ENCODE measurements at regions not wholly inside any gene's neighbourhood (a gene's known extent, or its start where the extent isn't known, plus 50 kb on each side); places are given as distances from the start of the nearest gene placed in this dataset.

DNA sequence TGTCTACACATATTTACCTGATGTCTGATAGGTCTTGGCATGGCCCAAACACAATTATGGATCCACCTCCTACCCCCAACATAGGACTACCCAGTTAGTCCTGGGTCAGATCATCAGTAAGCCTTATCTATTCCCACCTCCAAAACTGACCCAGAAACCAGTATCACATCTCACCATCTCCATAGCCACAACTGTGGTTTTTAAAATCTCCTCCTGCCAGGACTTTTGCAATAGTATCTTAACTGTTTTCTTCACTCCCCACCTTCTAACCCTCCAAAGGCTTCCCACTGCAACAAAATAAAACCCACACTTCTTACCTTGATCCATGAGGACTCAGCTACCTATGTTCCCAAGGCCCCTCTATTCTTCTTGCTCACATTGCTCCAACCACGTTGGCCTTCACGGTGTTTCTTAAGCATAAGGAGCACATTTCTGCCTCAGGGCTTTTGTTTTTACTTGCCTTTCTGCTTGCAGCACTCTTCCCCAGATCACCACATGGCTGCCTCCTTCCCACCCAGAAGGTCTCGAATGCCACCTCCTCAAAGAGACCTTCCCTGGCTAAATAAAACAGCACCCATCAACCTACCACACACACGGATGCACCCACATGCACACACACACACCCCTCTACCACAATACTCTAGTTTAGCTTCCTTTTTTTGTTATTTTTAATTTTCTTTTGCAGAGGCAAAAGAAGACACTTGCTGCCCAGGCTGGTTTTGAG is 125.9 kb upstream of the SLC1A4 start:
- no peak for DNase-seq (ENCODE audit: low read depth, low spot score)
- in situ Hi-C loops (cut with HindIII; ENCODE audit: low sequenced_read_pairs) = no loop called here
- TF ChIP-seq, protein P1, sequence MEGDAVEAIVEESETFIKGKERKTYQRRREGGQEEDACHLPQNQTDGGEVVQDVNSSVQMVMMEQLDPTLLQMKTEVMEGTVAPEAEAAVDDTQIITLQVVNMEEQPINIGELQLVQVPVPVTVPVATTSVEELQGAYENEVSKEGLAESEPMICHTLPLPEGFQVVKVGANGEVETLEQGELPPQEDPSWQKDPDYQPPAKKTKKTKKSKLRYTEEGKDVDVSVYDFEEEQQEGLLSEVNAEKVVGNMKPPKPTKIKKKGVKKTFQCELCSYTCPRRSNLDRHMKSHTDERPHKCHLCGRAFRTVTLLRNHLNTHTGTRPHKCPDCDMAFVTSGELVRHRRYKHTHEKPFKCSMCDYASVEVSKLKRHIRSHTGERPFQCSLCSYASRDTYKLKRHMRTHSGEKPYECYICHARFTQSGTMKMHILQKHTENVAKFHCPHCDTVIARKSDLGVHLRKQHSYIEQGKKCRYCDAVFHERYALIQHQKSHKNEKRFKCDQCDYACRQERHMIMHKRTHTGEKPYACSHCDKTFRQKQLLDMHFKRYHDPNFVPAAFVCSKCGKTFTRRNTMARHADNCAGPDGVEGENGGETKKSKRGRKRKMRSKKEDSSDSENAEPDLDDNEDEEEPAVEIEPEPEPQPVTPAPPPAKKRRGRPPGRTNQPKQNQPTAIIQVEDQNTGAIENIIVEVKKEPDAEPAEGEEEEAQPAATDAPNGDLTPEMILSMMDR (IDR thresholded peaks at IDR 0.05; ENCODE audit: low read depth, low read length) = no peak
- H3K4me3 ChIP-seq (ENCODE audit: low read depth, low read length) = no peak overlapping the region

DNA sequence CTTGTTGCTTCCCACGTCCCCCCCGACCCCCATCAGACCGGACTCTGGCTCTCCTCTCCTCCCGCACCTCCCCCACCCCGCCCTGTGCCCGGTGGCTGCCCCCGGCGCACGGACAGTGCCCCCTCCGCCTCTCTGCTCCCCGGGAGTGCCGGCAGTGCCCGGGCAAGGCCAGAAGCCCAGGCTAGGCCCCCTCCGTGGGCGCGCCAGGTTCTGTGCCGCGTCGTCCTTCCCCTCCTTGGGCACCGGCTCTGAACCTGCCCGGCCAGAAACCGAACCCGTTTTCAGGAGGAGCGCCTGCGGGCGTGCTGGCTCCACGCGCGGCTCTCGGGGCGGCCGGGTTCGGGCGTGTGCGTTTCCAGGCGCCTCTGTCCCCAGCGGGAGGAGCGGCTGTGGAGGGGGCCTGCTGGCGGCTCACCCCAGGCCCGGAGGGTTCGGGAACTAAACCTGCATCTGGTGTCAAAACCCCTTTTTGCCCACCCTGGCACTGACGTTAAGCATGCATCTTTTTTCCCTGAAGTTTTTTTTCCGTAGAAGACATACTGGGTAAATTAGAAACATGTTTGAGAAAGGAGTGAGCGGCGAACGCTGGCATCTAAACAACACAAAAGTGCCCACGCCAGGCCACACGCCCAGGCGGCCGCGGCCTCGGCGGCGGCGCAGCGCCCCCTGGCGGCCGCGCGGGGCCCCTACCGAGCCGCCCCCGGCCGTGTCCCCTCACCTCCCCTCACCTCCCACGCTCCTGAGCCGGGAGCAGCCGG is 123.9 kb upstream of the SLC1A4 start:
- peak overlapping the region; percentile 45 for H3K4me3 ChIP-seq (ENCODE audit: low read depth, low read length)
- in situ Hi-C loops (cut with HindIII; ENCODE audit: low sequenced_read_pairs) = no loop called here
- DNase-seq (ENCODE audit: low read depth, low spot score) = peak; percentile 51
- TF ChIP-seq, protein P1 (IDR thresholded peaks at IDR 0.05; ENCODE audit: low read depth, low read length) = peak; percentile 46

DNA sequence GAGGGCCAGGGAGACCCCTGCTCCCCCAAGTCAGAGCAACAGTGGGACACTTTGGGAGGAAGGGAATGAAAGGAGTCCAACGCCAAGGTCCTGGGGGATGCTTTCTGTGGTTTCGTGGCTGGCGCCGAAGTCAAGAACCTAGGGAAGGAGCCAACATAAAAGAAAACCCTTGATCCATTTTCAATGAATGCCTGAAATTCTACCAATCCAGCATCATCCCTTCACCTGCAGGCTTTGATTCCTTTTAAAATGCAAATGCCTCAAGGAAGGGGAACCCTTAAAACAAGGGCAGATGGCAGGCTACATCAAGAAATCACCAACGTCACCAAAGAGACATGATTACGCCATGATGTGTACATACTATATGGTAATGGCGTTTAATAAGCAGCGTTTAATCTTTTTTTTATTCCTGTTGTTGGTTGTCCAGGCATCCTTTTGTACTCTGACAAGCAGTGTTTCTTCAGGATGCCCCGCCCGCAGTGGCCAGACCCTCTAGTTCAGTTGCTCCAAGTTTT is 123.3 kb upstream of the SLC1A4 start:
- no peak for DNase-seq (ENCODE audit: low read depth, low spot score)
- in situ Hi-C loops (cut with HindIII; ENCODE audit: low sequenced_read_pairs) = no loop called here
- no peak overlapping the region for H3K4me3 ChIP-seq (ENCODE audit: low read depth, low read length)
- TF ChIP-seq, protein P1 (IDR thresholded peaks at IDR 0.05; ENCODE audit: low read depth, low read length) = no peak

DNA sequence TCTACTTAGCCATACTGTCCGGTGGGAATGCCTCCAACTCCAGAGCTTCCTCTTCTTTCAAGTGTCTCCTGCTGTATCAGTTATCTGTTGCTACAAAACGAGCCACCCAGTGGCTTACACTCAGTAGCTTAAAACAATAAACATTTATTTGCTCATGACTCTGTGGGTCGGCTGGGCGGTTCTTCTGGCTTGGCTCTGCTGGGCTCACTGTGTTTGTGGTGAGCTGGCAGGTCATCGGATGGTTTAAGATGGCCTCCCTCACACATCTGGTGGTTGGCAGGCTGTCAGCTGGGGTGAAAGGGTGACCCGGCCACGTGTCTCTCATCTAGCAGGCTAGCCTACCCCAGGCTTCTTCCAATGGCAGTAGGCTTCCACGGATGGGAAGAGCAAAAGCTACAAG is 122.4 kb upstream of the SLC1A4 start:
- DNase-seq (ENCODE audit: low read depth, low spot score) = peak; percentile 96
- TF ChIP-seq, protein P1 (IDR thresholded peaks at IDR 0.05; ENCODE audit: low read depth, low read length) = no peak
- in situ Hi-C loops (cut with HindIII; ENCODE audit: low sequenced_read_pairs) = no loop called here
- H3K4me3 ChIP-seq (ENCODE audit: low read depth, low read length) = no peak overlapping the region

DNA sequence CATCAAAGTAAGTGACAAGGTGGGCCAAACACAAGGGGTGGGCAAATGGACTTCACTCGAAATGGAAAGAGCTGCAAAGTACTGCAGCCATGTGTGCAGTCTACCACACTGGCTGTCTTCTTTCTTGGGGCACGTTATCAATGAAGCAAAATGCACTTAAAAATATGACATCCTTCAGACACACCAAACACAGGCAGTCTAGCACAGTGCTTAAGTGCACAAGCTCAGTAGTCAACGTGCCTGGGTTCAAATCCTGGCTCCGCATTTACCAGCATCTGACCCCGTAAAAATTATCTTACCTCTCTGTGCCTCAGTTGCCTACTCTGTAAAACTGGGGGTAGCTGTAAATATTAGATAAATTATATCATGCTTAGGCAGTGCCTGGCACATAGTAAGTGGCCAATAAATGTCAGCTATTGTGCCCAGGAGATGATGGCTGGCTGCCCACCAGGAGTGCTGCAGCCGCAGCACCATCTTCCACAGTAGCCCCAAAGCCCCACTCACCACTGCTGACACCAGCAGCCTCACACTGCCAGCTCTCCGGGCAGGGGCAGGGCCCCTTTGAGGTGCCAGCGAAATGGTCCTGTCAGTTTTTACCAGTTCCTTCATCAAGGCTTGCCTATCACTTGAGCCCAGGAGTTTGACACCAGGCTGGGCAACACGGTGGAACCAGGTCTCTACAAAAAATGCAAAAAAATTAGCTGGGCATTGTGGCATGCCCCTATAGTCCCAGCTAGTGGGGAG is 121.8 kb upstream of the SLC1A4 start:
- DNase-seq (ENCODE audit: low read depth, low spot score) = no peak
- in situ Hi-C loops (cut with HindIII; ENCODE audit: low sequenced_read_pairs) = no loop called here
- TF ChIP-seq, protein P1 (IDR thresholded peaks at IDR 0.05; ENCODE audit: low read depth, low read length) = no peak
- no peak overlapping the region for H3K4me3 ChIP-seq (ENCODE audit: low read depth, low read length)

DNA sequence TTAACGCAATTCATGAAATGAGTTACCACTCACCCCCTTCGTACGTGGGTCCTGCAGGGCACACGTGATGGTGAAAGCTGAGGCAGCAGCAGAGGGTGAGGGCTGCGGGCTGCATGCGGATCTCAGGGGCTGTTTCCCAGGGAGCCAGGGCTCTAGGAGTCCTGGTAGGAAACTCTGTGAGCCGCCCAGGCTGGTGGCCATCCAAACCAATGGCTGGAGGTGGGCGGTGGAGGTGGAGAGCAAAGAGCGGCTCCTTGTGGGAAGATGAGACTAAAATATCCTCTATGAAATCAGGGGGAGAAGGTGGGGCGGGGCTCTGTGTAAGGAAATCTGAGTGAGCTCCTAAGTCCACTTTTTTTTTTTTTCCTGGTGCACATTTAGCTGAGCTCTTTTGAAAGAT is 120.1 kb upstream of the SLC1A4 start:
- H3K4me3 ChIP-seq (ENCODE audit: low read depth, low read length) = no peak overlapping the region
- TF ChIP-seq, protein P1 (IDR thresholded peaks at IDR 0.05; ENCODE audit: low read depth, low read length) = no peak
- in situ Hi-C loops (cut with HindIII; ENCODE audit: low sequenced_read_pairs) = no loop called here
- no peak for DNase-seq (ENCODE audit: low read depth, low spot score)
